Right lung (tissue), 2 donors: ENCODE measurements at regions not wholly inside any gene's neighbourhood (a gene's known extent, or its start where the extent isn't known, plus 50 kb on each side); places are given as distances from the start of the nearest gene placed in this dataset.

Experiments used
- DNase-seq, 2 donors: peaks; one replicate each; pipeline ENCODE4 v3.0.0-alpha.2; 2013

DNA sequence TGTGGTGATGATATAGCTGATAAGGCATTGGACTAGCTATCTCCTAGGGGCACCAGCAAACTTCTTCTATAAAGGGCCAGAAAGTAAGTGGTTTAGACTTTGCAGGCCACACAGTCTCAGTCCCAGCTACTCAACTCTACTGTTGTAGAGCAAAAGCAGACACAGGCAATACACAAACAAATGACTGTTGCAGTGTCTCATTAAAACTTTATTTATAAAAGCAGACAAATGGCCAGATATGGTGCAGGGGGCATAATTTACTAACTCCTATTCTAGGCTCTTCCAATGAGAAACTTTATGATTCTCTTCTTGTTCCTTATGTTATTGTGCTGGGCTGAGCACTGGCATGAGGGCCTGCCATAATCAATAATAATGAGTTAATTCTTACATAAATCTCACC is 176.8 kb upstream of the POU3F1 start:
- no peak for DNase-seq

DNA sequence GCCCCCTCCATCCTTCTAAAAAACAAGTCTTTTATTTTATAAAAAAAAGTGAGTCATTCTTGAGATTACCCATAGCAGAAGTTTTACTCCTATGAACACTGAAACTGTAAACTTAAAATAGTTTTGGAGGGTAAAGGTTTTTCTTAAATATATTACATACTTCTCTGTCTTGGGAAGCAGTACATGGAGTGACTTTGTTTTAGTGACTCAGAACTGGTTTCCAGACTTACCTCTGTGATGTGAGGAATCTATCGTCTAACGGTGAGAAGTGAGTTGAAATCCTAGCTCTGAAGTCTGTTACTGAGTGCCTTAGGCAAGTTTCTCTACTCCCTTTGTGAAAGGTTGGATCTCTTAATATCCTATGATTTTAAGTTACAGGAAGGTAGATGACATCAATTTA is 176.3 kb upstream of the POU3F1 start:
- no peak for DNase-seq

DNA sequence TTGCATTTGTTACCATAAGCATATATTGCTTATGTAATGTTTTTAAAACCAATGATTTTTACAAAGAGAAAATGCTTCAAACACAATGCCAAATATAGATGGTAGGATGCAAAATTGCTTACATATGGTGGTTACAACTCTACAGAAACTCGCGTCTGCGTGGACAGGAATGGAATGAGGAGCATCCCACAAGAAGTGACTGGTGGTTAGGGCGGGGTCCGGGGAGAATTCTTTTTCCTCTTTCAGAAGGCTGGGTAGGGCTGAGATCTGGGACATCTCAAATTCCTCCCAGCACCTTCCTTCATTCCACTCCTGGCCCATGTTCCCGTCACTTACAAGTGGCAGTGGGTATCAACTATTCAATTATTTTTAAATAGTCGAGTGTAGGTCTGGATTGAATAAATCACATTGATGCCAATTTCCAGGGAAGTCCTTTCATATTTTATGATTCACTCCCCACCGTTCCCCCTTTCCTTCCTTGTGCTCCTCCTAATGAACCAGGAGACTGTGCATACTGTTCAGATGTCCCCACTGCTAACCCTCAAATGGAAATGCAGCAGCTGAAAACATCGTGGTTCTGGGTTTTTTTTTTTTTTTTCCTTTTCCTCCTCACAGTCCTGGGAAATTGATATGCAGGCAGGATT is 174.5 kb upstream of the POU3F1 start:
- no peak for DNase-seq

DNA sequence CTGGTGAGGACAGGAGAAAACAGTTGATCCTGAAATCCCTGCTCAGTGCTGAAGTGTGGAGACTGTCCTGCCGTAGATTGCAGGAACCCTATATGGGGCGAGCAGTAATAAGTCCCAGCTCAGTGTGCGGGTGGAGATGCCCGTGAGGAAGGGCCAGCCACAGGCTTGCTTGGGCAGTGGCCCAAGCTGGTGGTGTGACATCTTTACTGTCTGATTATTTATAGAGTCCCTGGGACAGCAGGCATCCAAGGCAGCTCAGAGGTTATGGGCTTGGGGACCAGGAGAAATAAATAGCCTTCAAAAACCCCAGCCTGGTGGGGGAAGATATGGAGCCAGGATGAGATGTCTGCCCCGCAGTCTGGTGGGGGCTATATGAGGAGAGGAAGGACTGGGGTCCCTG is 170.7 kb upstream of the POU3F1 start:
- no peak for DNase-seq

DNA sequence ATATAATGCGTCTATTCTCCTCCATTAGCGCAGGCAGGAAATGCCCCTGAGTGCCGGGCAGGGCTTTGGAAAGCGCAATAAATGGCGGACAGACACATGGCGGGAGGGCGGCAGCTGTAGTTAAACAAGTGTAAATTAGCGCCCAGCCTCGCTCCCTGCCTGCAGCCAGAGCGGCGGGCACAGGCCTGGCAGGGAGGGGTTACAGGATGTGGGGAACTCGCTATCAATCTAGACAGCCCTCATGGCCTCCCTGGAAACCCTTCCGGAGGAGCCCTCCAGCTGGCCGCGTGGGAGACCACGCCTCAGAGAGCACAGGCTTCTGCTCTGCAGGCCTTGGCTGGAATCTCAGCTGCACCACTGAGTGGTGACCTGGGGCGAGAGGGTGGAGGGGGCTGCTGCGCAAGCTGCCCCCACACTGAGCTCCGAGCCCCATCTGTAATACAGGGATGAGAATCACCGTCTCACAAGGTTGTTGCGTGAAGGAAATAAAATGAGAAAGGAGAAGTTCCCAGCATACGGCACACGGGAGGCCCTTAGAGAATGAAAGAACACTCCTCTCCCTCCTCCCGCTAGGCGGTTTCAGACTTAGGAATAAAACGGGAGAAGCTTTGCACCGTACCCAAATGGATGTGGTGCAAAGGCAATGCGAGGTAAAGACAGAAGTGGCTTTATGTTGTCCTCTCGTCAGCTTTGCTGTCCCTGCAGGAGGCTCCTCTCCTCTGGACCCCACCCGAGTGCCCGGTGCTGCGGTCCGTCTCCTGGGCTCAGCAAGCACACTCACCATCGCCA is 167.2 kb upstream of the POU3F1 start:
- no peak for DNase-seq

DNA sequence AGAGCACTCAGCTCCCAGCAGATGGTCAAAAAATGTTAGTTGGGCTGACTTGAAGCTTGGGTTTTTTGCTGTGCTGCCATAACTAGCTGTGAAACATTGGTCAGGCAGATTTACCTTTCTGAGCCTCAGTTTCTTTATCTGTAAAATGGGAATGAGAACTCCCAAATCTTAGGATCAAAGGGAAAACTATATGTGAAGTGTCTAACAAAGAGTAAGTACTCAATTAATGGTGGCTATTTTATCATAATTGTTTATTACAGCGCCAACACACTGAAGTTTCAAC is 164.2 kb upstream of the POU3F1 start:
- DNase-seq, result no peak

DNA sequence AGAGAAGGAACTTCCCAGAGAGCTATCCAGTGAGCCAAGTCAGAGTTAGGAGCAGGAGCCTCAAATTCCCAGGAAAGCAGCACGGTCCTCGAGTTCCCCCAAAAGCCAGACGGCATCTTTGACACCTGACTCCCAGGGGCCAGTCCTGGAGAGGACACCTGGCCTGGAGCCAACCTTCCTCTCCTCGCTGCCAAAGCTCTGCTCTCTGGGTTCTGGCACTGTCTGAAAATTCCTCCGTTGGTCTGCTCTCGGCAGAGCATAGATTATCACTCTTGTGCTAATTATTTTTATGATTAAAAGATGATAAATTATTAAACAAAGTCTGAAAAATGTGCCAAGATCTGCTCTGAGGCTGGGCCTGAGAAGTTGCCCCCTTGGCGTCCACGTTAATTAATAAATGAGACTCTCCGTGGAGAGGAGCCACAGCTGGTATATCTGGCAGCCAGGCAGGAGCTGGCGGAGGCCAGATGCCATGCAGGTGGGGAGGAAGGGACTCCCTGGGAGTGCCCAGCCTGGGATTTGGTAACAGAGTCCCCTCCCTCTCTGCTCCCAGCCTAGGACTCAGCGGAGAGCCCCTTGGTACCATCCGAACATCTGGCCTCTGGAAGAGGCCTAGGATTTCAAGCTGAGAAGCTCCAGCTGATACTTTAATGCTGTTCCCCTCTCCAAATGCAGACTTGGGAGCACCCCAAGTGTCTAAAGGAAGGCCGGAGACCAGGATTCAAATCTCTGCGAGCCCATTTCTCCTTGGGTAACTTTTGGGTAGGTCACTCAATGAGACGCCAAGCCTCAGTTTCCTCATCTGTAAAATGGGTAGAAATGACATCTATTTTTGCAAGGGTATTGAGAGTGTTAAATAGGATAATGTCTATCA is 163.7 kb upstream of the POU3F1 start:
- no peak for DNase-seq

DNA sequence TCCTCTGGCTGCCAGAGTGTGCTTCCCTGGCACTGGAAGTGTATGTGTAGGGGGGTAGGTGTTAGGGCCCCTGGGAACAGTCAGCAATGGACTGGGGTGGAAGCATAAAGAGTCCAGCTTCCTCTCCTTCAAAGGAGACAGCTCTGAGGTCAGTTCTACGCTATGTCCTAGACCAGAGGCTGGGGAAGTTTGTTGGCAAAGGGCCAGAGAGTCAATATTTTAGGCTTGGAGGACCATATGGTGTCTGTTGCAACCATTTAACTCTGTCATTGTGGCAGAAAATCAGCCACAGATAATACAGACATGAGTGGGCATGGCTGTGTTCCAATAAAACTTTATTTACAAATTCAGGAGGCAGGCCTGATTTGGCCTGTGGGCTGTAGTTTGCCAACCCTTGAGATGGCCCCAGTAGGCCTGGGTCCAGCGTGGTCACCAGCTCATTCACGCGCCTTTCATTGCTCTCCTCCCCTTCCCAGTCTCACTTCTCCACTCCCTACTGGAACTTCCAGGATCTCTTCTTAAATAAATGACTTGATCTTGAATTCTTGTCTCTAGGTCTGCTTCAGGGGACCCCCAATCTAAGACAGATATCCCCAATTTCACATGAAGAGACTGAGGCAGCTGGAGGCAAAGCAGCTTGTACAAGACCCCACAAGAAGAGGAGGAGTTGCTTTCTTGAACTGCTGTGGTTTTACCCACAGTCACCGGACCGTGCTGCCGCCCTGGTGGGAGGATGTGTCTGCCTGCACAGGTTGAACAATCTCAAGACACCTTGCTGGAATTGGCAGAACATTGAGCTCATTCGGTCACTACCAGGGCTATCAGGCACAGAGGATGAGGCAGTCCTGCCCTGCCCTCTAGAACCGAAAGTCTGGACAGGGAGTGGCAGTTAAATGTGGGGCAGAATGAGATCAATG is 162.4 kb upstream of the POU3F1 start:
- DNase-seq, result no peak

DNA sequence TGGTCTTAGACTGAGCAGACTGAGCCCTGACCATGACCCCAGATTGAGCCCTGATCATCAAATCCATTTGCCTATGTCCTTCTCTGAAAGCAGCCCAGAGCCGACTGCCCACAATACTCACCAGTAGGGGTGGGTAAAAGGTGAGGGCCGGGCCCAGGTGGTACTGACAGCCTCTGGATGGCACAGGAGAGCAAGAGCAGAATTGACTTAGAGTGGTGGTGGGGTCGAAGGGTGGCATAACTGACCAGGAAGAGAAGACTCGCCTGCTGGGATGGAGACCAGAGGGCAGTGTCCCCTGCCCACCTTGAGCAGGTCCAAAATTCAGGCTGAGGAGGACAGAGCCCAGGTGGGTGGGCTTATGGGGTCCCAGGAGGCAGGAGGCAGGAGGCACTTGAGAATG is 161.3 kb upstream of the POU3F1 start:
- DNase-seq, result no peak

DNA sequence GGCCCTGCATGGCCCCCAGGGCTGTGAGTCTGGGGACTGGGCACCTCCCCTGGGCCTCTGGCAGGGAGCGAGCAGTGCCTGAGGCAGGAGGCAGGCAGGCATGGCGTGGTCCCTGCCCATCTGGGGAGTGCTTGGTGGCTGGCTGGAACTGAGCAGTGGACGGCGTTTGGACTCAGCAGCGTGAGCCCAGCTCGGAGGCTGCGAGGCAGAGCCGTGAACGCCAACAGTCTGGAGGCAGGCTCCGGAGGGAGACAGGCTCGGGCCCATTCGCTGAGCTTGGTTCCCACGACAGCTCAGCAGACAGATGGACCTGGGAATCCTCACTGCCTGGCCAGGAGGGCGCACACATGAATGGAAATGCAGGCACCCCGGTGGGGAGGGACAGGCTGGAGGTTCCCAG is 160.7 kb upstream of the POU3F1 start:
- DNase-seq, result no peak

DNA sequence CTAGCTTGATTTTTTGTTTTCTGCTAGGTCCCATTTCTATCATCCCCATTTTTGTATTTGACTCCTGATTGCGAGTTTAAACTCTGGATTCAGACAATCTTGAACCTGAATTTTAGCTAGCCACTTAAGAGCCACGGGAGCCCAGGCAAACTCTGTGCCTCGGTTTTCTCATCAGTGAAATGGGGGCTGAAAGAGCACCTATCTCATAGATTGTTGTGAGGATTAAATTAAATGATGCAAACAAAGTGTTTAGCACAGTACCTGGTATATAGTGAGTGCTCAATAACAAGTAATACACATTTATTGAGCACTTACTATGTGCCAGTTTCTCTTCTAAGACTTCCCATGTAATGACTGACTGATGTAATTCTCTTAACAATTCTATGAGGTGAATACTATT is 158.1 kb upstream of the POU3F1 start:
- DNase-seq, result no peak

DNA sequence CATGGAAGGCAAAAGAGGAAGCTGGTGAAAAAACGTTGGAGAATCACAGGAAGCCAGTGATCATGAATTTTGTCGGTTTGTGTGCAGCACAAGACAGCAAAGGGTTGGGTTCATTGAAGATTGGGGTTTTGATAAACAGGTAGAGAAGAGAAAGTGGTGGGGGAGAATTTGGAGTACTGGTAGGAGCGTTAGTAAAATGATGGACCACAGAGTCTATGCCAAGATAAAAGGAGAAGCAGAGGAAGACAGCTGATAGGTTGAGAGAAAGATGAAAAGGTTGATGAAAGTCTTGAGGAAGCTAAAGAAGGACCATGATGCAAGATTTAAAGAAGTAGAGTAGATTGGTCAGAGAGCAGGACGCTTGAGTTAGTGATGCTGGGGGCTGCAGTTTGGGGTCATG is 156.8 kb upstream of the POU3F1 start:
- no peak for DNase-seq

DNA sequence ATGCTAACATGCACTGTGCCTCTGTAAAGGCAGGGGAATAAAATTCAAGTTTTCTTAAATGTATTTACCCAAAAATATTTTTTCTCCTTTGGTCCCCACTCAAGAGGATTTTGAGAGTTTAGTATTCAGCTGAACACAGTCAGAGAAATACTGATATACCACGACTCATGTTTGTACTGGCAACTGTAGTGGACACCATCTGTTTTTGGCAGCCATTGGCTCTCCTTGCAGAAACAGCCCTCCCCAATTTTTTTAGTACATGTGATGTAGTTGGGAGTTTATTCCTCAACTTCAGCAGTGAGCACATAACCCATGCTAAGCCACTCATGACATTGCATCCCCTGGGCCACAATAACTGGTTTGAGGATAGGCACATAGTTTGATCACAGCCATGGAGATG is 154.8 kb upstream of the POU3F1 start:
- no peak for DNase-seq

DNA sequence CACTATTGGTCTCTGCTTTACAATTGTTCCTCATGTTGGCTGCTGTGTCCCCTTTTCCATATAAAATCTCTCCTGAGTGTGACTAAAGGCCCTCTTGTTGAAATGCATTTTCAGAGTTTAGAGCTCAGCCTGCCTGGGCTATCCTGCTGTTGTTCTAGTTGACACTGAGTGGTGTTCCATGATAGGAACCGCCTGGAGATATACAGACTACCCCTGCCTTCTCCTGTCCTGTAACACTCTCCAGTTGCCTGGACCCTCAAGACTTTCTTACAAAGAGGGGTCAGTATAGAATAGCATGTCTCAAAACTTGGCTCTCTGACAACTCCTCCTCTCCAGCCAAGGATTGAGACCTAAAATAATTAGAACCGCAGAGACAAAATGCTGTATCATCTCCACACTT is 152.0 kb upstream of the POU3F1 start:
- DNase-seq, result peak; percentile 80 to 87

DNA sequence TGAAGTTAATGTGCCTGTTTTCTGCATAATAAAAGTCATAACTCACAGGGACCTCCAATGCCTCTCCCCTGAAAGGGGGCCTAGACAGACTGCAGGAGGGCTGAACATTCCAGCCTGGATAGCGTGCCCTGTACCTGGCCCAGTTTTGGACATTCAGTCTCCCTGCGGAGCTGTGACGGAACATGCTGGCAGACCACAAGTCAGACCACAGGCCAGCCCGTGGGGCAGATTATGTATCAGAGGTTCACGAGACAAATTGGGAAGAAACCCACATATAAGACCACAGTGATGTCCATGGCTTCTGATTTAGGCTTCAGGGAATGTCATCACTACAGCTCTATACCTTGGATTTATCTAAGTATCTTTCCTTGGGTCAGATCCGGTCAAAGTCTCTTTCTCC is 151.5 kb upstream of the POU3F1 start:
- DNase-seq, result no peak

DNA sequence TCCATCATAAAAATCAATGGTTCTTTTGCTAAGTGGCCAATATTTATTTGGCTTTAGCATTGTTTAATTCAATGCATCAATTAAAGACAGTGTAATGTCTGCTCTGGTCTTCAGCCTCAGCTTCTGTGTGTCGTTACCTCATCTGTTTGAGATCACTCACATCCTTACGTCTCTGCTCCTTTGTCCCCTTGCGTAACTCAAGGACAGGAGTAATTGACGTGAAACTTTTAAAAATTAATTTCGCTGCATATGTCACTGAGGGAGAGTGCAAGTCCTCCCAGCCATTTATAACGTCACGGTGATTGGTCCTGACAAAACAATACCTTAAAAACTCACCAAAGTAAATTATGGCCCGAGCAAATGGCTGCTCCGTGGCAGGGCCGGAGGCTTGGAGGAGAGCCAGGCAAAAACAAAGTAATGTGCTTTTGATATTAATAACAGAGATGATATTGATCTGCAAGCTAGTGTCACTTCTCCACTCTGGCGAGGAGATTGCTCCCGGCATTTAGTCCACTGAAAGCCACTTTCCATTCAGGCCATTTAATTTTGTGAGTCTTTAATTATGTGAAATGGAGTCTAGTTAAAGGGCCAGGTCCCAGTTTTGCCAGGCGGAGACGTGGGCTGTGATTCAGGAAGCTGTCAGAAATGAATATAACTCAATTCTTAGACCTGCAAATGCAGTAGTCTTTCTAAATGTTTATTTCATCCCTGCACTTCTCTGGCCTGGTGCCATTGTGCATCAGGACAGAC is 150.9 kb upstream of the POU3F1 start:
- no peak for DNase-seq

DNA sequence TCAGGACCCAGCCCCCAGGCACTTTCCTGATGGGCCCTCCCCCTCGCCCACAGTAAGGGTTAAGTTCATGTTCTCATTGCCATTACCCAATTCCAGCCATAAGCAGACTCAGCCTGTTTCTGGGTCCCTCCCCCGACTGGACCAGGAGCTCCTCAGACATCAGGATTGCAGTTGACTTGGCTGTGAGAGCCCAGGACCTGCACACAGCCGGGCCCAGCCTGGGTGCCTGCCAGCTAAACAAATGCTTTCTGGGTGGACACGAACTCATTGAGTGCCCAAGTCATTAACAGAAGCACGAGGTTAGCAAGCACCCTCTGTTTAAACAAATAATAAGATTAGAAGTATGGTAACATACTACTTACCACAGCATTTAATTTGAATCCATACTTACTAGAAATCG is 147.9 kb upstream of the POU3F1 start:
- no peak for DNase-seq

DNA sequence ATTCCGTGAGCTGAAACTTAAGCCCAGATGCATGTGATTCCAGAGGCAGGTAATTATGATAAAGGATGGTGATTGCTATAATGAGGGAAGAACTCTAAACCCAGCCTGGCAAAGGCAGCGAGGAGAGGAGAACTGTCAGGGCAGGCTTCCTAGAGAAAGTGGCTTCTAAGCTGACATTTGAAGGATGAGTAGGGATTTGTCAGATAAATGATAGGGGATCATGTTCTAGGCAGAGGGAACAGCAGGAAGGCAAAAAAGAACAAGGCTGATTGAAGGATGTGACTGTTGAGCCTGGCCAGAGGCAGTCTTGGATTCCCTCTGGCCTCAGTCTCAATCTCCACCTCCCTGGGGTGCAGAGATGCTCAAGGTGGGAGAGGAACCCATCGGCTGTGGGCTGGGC is 146.4 kb upstream of the POU3F1 start:
- no peak for DNase-seq

DNA sequence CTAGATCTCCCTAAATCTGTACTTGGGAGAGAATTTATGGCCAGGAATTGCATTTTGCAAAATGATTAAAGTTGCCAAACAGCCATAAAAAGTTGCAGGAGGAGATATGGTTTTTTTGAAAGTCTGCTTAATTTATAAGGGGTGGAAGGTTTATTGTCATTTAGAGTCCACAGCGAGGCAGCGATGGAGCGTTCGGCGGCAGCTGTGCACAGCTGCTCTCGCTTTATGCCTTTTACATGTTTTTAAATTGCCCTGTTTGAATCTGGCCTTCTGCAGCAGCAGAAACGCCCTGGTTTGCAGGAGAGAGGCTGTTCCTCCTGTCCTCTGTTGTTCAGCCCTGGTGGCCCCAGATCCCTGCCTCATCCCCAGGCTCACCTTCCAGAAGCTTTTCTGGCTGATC is 144.9 kb upstream of the POU3F1 start:
- DNase-seq, result peak; percentile 88 to 90

DNA sequence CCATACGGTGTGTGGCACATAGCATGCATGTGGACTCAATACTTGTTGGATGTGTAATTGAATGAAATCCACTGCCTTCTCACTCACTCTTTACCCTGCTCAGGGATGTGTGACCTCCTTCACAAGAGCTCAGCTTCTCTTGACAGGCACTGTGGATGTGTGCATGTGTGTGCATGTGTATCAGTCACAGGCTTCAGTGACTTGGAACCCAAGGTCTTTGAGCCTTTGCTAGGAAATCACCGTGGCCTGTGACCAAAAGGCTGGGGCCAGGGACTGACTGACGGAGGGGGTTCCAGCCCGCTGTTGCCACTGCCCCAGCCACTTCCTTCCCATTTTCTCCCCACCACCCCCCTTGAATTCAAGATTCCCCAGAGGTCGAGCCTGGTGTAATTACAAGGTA is 144.4 kb upstream of the POU3F1 start:
- no peak for DNase-seq

DNA sequence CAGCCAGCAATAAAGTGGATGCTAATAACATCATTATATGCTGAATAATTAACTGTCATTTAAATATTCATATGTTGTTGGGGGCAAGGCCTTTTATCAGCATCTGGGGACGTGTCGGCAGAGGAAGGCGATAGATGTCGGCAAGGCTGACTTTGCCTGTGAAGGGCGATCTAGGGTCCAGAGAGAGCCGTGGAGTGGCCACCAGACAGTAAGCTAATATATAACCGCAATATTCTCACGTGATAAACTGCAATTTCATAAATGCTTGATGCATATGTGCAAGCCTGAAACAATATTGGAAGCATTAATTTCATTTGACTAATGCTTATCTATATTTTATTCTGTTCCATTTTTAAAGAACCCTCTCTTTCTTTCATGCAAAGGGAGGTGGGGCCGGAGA is 141.0 kb upstream of the POU3F1 start:
- no peak for DNase-seq
